SK-MEL-5 (cell line): ENCODE measurements at regions not wholly inside any gene's neighbourhood (a gene's known extent, or its start where the extent isn't known, plus 50 kb on each side); places are given as distances from the start of the nearest gene placed in this dataset.

Experiments
- DNase-seq: peaks from one replicate; pipeline ENCODE4 v3.0.0-alpha.2; 2016; ENCODE audit warnings: low read depth, low spot score
- in situ Hi-C: cut with HindIII; loops from 2 replicates; pipeline ENCODE4 v1.10.0; 2016; ENCODE audit warnings: low sequenced_read_pairs, high pct_unique_total_duplicates, low pct_unique_long_range_greater_than_20kb

DNA sequence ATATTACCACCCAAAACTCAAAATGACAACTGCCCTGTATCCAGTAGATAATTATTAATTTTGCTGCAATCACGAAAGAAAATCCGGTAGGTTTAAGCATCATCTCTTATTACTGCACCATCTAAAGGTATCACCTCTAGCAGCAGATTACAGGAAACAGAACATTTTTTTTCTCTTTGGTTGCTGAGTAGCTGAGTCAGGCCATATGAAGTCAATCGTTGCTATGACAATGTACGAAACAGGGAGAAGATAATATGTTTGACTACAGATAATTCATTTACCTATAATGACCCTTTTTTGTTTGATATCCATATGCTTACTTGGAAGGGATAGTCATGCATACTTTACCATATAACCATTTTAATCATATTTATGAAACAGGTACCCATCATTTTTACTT is 831.6 kb upstream of the CHAC2 start:
- peak; percentile 16 for DNase-seq
- in situ Hi-C loops: no loop called here

DNA sequence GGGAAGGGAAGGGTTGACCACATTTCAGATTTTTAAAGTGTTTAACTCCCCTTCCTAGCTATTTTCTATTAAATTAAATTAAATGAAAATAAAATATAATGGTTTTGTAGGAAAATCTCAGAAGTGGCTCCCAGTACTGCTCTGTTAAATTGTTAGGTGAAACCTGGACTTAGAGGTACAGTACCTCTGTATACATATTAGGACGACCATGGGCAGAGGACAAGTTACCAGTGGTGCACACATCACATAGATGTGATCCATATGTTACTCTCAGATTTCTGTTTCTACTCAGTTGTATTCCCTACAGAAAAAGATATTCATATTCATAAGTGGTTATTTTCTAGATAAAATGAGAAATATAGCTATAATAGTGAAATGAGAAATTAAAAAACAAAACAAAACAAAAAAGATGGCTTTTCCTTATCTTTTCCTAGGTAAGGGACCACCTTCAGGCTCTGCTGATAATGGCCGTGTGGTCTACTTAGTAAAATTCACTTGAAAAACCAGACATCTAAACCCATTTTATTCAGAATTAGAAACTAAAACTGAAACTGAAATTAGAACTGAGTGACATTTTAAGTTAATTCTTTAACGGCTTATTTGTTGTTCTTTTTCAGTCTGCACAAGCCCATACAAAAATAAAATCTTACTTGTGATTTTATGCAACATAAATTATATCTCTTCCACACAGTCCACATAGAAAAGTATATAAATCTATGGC is 832.5 kb upstream of the CHAC2 start:
- DNase-seq: peak; percentile 21
- in situ Hi-C loops: no loop called here

DNA sequence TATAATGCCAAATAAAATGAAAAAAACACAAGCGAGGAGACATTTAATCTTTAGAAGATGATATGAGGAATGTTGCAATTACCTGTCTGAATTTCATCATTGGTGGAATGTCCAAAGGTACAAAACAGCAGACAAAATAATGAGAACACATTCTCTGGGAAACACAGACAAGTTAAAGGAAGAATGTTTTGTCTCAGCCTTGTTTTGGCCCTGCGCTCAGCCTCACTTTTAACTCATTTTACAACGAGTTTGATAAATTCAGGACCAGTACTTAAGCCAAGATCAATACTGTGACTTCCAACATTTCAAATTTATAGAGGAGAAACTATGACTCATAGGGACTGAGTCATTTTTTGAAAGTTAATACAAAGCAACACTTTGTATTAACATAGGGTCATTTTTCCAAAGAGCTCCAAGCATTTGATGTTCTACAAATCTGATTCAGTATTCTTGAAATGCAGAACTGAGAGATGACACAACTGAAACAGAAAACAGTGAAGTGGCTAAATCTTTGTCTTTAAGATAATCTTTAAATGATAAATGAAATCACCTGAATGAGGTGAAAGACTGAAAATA is 833.2 kb upstream of the CHAC2 start:
- in situ Hi-C loops: no loop called here
- DNase-seq: peak; percentile 85

DNA sequence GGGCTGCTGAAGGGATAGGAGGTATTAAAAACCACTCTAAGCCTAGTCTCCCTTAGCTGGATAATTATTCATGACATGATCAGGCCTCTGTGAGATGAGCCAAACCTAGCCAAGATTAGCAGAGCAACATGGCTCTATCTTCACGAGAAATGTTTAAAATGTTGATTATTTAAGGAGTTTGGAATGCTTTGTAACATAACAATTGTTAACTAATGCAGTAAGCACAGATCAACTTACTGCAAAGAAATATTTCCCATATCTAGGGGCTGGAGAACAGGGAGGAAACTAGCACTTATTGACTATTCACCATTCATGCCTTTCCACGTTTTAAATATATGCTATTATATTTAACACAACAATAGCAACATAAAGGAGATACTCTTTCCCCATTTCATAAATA is 833.7 kb upstream of the CHAC2 start:
- in situ Hi-C loops: no loop called here
- no peak for DNase-seq

DNA sequence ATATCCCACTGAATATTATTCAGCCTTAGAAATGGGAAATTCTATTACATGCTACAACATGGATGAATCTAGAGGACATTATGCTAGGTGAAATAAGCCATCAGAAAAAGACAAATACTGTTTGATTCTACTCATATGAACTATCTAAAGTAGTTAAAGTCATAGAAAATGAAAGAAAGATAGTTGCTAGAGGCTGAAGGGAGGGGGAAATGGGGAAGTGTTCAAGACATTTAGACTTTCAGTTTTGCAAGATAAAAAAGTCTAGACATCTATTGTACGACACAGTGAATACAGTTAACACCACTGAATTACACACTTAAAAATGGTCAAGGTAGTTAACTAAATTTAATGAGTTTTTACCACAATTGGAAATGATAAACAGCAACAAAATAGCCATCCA is 835.9 kb upstream of the CHAC2 start:
- in situ Hi-C loops: no loop called here
- no peak for DNase-seq

DNA sequence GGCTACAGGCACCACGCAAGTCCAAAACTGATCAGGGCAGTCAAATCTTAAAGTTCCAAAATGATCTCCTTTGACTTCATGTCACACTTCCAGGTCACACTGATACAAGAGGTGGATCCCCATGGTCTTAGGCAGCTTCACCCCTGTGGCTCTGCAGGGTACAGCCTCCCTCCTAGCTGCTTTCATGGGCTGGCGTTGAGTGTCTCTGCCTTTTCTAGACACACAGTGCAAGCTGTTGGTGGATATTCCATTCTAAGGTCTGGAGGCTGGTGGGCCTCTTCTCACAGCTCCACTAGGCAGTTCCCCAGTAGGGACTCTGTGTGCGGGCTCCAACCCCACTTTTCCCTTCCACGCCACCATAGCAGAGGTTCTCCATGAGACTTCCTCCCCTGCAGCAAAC is 838.2 kb upstream of the CHAC2 start:
- in situ Hi-C loops: no loop called here
- no peak for DNase-seq

DNA sequence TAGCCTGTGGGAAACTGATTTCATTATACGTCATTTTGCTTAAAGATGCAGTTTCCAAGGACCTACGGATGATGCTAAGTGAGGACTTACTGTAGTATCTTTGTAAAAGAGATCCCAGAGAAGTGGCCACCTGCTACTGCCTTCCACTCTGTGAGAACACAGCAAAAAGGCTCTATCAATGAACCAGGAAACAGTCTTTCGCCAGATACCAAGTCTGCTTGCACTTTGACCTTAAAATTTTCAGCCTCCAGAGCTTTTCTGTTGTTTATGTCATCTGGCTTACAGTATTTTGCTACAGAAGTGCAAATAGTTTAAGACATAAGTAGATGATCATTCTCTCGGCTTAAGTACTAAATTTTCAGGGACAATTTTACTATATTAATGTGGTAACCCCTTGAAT is 847.9 kb upstream of the CHAC2 start:
- in situ Hi-C loops: no loop called here
- DNase-seq: no peak

DNA sequence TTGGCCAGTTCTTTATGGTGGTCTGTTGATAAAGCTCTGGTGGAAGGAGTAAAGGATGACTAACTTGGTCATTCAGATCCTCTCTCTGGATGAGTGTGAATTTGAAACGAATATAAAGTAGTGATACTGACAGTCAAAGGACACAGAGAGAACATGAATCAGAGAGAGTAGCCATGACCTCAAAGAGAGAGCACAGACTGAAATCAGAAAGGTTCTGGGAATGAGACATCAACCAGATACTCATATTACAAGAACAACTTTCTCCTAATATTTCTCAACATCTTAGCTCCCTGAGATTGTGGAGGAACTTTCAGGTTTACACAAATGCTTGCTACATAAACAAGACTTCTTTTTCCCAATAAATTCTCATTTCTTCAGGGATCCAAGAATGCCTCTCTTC is 849.1 kb upstream of the CHAC2 start:
- in situ Hi-C loops: no loop called here
- no peak for DNase-seq

DNA sequence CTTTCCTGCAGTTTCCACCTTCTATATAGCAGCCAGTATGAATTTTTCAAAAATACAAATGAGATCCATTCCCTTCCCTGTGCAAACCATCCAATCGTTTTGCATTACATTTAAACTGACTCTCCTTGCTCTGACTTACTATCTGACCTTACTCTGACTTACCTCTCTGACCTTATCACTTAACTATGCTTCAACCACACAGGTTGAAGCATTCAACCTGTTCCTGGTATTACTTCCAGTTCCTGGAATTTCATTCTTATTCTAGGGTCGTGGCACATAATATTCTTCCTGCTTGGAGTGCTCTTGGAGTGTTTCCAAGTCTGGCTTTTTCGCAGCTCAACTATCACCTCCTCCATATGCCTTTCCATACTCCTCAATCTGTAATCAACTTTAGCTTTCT is 850.6 kb upstream of the CHAC2 start:
- in situ Hi-C loops: no loop called here
- DNase-seq: no peak

DNA sequence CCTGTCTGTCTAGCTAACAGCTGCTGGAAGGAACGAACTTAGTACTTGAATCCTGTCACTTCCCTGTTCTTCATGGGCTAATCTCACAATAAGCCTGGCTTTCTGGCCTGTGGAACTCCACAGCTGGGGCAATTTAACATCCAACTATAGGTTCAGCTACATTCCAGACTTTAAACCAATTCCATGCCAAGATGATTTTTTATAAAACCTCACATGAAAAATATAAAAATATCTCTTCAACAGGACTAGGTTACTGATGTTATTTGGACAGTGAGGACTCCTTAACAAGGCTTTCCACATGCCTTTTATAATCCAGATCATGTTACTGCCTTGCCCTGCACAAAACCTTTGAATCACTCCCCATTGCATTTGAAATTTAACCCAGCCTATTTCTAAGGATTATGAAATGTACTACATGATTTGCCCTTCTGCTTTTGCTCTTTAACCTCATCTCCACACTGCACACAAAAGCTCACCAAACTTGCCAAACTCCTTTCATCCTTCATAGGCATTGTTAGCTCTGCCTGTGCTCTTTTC is 863.2 kb upstream of the CHAC2 start:
- no peak for DNase-seq
- in situ Hi-C loops: no loop called here

DNA sequence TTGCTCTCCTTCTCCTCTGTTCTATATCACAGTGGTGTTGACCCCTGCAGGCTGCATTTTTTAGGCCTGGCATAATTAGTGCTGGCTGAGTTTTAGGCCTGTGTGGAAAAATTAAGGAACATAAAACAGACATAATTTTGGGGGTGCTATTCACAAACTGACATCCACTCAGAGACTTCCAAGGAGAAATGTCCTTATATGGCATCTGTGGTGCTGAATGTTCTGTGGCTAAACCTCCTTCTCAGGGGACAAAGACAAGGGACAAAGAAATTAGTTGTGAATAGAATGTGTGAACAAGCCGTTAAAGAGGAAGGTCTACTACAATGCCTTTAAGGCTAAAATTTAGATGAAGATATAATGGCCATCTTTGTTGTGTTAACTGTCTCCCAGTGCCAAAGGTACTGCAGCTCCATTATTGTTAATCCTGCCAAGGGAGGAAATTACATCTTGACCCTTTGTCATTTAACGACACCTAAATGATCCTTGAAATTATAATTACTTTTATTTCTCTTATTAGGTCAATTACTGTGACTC is 870.0 kb upstream of the CHAC2 start:
- in situ Hi-C loops: no loop called here
- no peak for DNase-seq

DNA sequence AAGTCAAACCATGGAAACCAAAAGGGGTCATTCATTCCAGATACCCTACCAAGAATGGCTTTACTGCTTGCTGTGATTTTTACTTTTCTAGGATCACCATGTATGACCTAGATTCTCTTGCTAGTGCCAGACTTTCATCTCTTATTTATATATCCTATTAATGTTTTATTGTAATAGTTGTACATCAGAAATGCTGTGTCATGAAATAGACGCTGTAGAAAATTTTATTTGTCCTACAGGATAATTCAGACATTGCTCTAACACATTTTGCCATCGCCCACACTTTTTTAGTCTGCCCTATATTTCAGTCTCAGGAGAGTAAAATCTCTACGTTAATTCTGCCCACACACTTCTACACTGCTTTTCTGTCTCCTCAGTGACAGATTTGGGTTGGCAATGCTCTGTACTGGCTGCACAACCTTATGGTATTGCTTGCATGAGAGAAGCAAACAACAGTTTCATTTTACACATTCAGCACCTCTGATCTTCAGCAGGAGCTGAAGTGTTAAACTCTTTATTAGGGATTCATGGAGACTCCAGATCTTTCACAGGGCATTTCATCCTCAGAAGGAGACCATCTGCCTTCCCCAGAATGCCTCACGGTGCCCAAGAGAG is 871.8 kb upstream of the CHAC2 start:
- no peak for DNase-seq
- in situ Hi-C loops: no loop called here

DNA sequence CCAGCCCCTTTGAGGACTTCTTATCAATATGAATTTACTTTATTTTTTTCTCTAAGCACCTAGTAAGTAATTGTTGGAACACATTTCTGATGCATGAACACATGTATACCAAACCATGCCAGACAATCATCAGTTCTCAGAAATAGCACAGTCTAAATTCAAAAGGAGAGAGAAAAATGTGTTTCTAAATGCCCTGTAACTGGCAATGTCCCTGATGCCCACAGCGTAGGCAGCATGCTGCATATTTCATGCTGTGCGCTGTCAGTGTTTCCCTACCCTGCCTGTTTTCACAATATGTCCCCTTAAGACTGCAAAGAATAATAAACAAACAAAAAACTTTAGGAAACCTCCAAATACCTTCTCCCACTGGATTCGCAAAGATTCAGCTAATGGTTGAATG is 881.0 kb upstream of the CHAC2 start:
- DNase-seq: no peak
- in situ Hi-C loops: no loop called here

DNA sequence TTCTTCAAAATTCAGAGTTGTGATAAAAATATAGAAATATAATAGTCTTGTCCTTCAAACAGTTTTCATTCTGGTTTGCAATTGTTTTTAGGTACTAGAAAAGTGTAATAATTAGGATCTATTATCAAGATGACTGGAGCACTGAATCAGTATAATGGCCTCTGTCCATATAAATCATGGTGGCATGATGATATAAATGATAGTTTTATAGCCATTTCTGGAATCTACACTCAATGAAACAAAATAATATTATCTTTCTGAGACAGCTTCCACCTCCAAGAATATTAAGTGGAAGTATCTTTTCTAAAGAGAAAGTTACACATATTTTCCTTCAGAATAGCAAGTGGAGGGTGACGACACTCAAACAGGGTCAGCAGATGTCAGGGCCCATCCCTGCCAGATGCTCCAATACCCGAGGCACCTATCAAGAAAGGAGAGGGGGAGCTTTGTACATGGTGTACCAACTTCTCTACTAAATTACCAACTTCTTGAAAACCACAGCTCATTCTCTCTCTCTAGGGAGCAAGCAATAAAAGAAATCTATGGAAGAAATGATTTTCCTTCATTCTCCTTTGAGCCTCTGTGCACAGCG is 882.7 kb upstream of the CHAC2 start:
- in situ Hi-C loops: no loop called here
- DNase-seq: no peak

DNA sequence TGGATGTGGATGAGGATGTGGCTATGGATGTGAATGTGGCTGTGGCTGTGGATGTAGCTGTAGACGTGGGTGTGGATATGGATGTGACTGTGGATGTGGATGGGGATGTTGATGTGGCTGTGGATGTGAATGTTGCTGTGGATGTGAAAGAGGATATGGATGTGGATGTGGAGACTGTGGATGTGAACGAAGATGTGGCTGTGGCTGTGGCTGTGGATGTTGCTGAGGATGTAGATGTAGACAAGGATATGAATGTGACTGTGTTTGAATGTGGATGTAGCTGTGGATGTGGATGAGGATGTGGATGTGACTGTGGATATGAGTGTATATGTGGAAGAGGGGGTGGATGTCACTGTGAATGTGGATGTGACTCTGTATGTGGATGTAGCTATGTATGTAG is 884.6 kb upstream of the CHAC2 start:
- no peak for DNase-seq
- in situ Hi-C loops: no loop called here

DNA sequence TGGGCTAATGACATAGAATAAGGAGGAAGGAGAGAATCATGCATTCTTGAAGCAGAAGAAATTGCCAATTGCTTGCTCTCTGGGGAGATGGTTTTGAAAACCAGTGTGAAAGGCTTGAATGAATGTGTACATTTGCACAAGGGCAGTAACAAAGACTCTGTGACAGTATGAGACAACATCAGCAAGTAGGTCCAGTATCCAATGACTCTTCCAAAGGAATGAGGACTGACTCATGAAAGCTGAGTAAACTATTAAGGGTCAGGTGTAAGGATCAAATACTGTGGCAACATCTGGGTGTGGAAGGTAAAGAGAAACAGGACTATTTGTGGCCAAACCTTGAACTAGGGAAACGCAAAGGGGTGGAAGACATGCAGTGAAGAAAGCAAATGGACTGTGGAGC is 886.0 kb upstream of the CHAC2 start:
- in situ Hi-C loops: no loop called here
- DNase-seq: no peak

DNA sequence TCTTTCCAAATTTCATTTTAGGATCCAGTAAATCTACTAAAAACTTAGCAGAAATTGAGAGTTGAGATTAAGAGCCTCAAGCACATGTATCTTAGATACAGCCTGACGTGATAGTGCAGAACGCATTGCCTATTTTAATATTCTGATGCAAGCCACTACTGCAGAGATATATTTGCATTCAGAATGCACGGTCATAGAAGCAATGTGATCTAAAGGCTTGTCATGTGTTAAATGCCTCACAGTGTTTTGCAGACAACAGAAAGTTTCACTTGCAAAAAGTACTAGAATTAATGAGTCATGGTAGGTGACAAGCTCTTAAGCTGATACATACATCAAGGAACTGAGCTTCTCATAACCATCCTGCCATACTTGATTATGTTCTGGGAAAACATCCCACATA is 886.7 kb upstream of the CHAC2 start:
- in situ Hi-C loops: no loop called here
- peak; percentile 56 for DNase-seq

DNA sequence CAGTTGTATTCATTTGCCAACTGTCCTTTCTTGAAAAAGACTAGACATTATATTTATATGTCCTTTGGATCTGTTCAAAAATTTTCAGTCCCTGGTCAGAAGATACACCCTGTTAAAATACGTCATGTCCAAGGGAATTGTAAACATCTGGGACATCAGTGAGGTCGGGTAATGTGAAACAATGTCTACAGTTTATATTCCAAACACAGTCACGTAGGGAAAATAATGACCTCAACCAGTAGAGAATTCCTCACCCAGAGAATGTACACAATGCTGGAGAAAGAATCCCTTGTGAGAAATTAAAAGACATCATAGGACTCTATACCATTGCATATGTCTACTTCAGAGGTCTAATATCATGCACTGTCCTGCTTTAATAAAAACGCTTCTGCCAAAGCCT is 888.0 kb upstream of the CHAC2 start:
- in situ Hi-C loops: no loop called here
- no peak for DNase-seq

DNA sequence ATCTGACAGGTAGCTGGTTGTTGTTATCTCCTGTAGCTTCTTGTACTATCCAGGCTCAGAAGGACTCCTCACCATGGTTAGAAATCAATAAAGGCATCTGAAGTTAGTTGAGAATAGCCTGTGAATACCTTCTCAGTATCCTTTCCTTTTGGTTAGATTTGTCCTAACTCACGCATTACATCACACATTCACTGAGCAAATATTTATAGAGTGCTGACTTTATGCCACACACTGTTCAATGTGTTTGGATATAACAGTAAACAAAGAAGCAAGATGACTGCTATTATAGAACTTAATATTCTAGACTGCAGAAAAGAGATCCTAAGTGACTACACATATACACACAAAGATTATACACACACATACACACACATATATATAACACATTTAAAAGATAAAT is 889.9 kb upstream of the CHAC2 start:
- no peak for DNase-seq
- in situ Hi-C loops: no loop called here
